Thoracic aorta (tissue), 2 donors: ENCODE measurements at regions not wholly inside any gene's neighbourhood (a gene's known extent, or its start where the extent isn't known, plus 50 kb on each side); places are given as distances from the start of the nearest gene placed in this dataset.

Source experiments
- ATAC-seq: fragments of 150-250 bp; one replicate; pipeline ENCODE4 v1.8.0; 2017; ENCODE audit warnings: low read depth; ENCODE audit not compliant: insufficient number of reproducible peaks, low FRiP score
- DNase-seq: peaks from one replicate; pipeline ENCODE4 v3.0.0-alpha.2; 2020; ENCODE audit warnings: low spot score
- H3K27ac ChIP-seq, 2 donors: fragments of 200-600 bp; sonication (generic); 1 replicate in 1 of 2; 2 replicates in 1 of 2; pipeline ENCODE4 v1.5.1; 2016; ENCODE audit warnings: mild to moderate bottlenecking in 2 of 2, moderate library complexity in 2 of 2
- H3K27me3 ChIP-seq: fragments of 200-600 bp; sonication (generic); replicated peaks from 2 replicates; pipeline ENCODE4 v1.6.0; 2016; ENCODE audit warnings: mild to moderate bottlenecking; ENCODE audit not compliant: insufficient read depth
- H3K36me3 ChIP-seq: fragments of 200-600 bp; sonication (generic); one replicate; pipeline ENCODE4 v1.5.1; 2016
- H3K4me1 ChIP-seq, 2 donors: fragments of 200-600 bp; sonication (generic); 1 replicate in 1 of 2; 2 replicates in 1 of 2; pipeline versions ENCODE4 v1.5.1 to v1.6.0; 2016; ENCODE audit warnings: low read depth in 2 of 2, mild to moderate bottlenecking in 1 of 2; ENCODE audit not compliant: control insufficient read depth in 1 of 2
- H3K4me3 ChIP-seq: fragments of 200-600 bp; sonication (generic); 2 replicates; pipeline ENCODE4 v1.5.1; 2016; ENCODE audit warnings: mild to moderate bottlenecking
- H3K9me3 ChIP-seq: fragments of 200-600 bp; sonication (generic); 2 replicates; pipeline ENCODE4 v1.5.1; 2016
- CTCF ChIP-seq: fragments of 200-600 bp; sonication (generic); IDR thresholded peaks from one replicate; pipeline ENCODE4 v1.5.1; 2019; ENCODE audit warnings: antibody characterized with exemption

GRCh38 chr16:24671455-24671954 is 57.9 kb upstream of the TNRC6A start:
- Histone ChIP-seq H3K27me3 (no peaks in the 10 kb centered on the region), H3K4me1 (peaks cover 6 to 39% of the 10 kb centered on the region in 2 donors), H3K36me3 (no peaks in the 10 kb centered on the region), H3K9me3 (no peaks in the 10 kb centered on the region), H3K4me3 (peak overlapping the region; percentile 39), H3K27ac (peak overlapping the region; percentile 92)
- ATAC-seq (no peak), DNase-seq (no peak)
- TF ChIP-seq CTCF = peak; percentile 38

GRCh38 chr16:24673155-24673554 is 56.3 kb upstream of the TNRC6A start:
- Histone ChIP-seq H3K27ac (no peak overlapping the region), H3K36me3 (no peaks in the 10 kb centered on the region), H3K4me1 (peaks cover 6 to 27% of the 10 kb centered on the region in 2 donors), H3K9me3 (no peaks in the 10 kb centered on the region), H3K4me3 (no peak overlapping the region), H3K27me3 (no peaks in the 10 kb centered on the region)
- no peak for TF ChIP-seq CTCF
- ATAC-seq = no peak
- no peak for DNase-seq

GRCh38 chr16:24674877-24675276 is 54.6 kb upstream of the TNRC6A start:
- no peaks in the 10 kb centered on the region for H3K9me3 ChIP-seq
- ATAC-seq = no peak
- H3K27ac ChIP-seq = no peak overlapping the region
- TF ChIP-seq CTCF = no peak
- H3K4me3 ChIP-seq = no peak overlapping the region
- H3K4me1 ChIP-seq = peaks cover 5 to 17% of the 10 kb centered on the region in 2 donors
- no peaks in the 10 kb centered on the region for H3K27me3 ChIP-seq
- DNase-seq = no peak
- no peaks in the 10 kb centered on the region for H3K36me3 ChIP-seq

- no peak overlapping the region for H3K27ac ChIP-seq
- no peak for DNase-seq
These were observed 52.1 kb upstream of the TNRC6A start for GRCh38 chr16:24677388-24677787.

More at GRCh38 chr16:24677388-24677787, 52.1 kb upstream of the TNRC6A start:
- H3K4me1 ChIP-seq = no peaks in the 10 kb centered on the region
- no peaks in the 10 kb centered on the region for H3K36me3 ChIP-seq
- no peaks in the 10 kb centered on the region for H3K9me3 ChIP-seq
- no peaks in the 10 kb centered on the region for H3K27me3 ChIP-seq
- H3K4me3 ChIP-seq = no peak overlapping the region
- ATAC-seq = no peak
- no peak for TF ChIP-seq CTCF
